ENCODE measurements at regions not wholly inside any gene's neighbourhood (a gene's known extent, or its start where the extent isn't known, plus 50 kb on each side); places are given as distances from the start of the nearest gene placed in this dataset.
A peak's percentile ranks its signal among the peaks of the same experiment; 100 is the strongest.
"Not testable (repeated sequence)": the region's sequence is repeated elsewhere in the genome, so short reads cannot be mapped to it uniquely, and the experiment has no call there.

DNA sequence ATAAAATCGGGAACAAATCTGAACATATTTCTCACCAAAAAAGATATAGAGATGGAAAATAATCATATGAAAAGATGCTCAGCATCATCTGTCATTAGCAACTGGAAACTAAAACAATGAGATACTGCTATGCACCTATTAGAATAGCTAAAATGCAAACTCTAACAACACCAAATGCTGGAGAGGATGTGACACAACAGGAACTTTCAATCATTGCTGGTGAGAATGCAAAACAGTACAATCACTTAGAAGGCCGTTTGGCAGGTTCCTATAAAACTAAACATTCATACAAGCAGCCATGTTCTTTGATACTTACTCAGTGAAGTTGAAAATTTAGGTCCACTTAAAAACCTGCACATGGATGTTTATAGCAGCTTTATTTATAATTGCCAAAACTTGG is 67.0 kb downstream of the FAM50B start:
- Histone ChIP-seq H3K4me1 (peaks cover 33% of the 10 kb centered on the region), H3K9me3 (no peaks in the 10 kb centered on the region), H3K36me3 (no peaks in the 10 kb centered on the region), H3K27me3 (no peaks in the 10 kb centered on the region), H3K4me3 (no peak overlapping the region), H3K27ac (no peak overlapping the region)
- intact Hi-C loops (cut with DNase I): no loop called here
- no peak for DNase-seq (ENCODE audit: extremely low spot score in 2 of 2)
- TF ChIP-seq POLR2A (IDR thresholded peaks at IDR 0.05): no peak
- no peak for TF ChIP-seq POLR2AphosphoS5 (IDR thresholded peaks at IDR 0.05; ENCODE audit: insufficient read depth in 1 of 2, low read depth in 1 of 2)
- TF ChIP-seq CTCF (IDR thresholded peaks at IDR 0.05): no peak

GRCh38 chr6:3916749-3917148 is 67.6 kb downstream of the FAM50B start:
- DNase-seq (ENCODE audit: extremely low spot score in 2 of 2); intact Hi-C loops (cut with DNase I); H3K27ac ChIP-seq; H3K4me3 ChIP-seq; H3K9me3 ChIP-seq; H3K36me3 ChIP-seq; H3K27me3 ChIP-seq: not testable (repeated sequence)
- peaks cover 28% of the 10 kb centered on the region for H3K4me1 ChIP-seq

DNA sequence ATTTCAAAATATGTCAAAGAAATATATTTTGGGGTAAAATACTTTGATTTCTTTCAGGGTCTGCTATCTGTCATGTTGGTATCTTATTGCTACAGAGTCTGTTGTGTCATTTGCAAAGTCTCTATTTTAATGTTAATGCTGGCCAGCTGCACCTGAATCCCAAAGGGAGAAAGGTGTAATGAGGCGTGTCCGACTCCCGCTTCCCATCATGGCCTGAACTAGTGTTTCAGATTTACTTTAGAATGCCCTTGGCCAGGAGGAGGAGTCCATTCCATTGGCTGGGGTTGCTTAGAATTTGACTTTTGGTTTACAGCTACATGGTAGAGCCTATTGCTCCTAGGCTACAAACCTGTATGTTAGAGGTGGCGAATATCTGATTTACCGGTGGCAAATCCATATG is 69.3 kb downstream of the FAM50B start:
- H3K4me1 ChIP-seq: peaks cover 10% of the 10 kb centered on the region
- H3K36me3 ChIP-seq: no peaks in the 10 kb centered on the region
- no peaks in the 10 kb centered on the region for H3K27me3 ChIP-seq
- no peak for DNase-seq (ENCODE audit: extremely low spot score in 2 of 2)
- TF ChIP-seq CTCF (IDR thresholded peaks at IDR 0.05): no peak
- no peak for TF ChIP-seq POLR2A (IDR thresholded peaks at IDR 0.05)
- TF ChIP-seq POLR2AphosphoS5 (IDR thresholded peaks at IDR 0.05; ENCODE audit: insufficient read depth in 1 of 2, low read depth in 1 of 2): no peak
- H3K4me3 ChIP-seq: no peak overlapping the region
- intact Hi-C loops (cut with DNase I): no loop called here
- no peak overlapping the region for H3K27ac ChIP-seq
- no peaks in the 10 kb centered on the region for H3K9me3 ChIP-seq

GRCh38 chr6:3919130-3919628 is 70.0 kb downstream of the FAM50B start:
- no peaks in the 10 kb centered on the region for H3K9me3 ChIP-seq
- H3K27me3 ChIP-seq: no peaks in the 10 kb centered on the region
- H3K27ac ChIP-seq: no peak overlapping the region
- peak in 1 of 2 donors; percentile 75 for DNase-seq (ENCODE audit: extremely low spot score in 2 of 2)
- TF ChIP-seq POLR2AphosphoS5 (IDR thresholded peaks at IDR 0.05; ENCODE audit: insufficient read depth in 1 of 2, low read depth in 1 of 2) (no peak), CTCF (IDR thresholded peaks at IDR 0.05) (no peak)
- no peak overlapping the region for H3K4me3 ChIP-seq
- intact Hi-C loops (cut with DNase I): no loop called here
- H3K4me1 ChIP-seq: peaks cover 3% of the 10 kb centered on the region
- H3K36me3 ChIP-seq: no peaks in the 10 kb centered on the region

- H3K27me3 ChIP-seq: no peaks in the 10 kb centered on the region
- intact Hi-C loops (cut with DNase I): no loop called here
- H3K4me1 ChIP-seq: no peaks in the 10 kb centered on the region
- no peaks in the 10 kb centered on the region for H3K36me3 ChIP-seq
- no peak for TF ChIP-seq POLR2A (IDR thresholded peaks at IDR 0.05)
- no peaks in the 10 kb centered on the region for H3K9me3 ChIP-seq
- H3K4me3 ChIP-seq: no peak overlapping the region
- no peak overlapping the region for H3K27ac ChIP-seq
- peak in 1 of 2 donors; percentile 60 for DNase-seq (ENCODE audit: extremely low spot score in 2 of 2)
Measured at GRCh38 chr6:3919849-3920248, 70.7 kb downstream of the FAM50B start.

- TF ChIP-seq POLR2A (IDR thresholded peaks at IDR 0.05) (no peak), CTCF (IDR thresholded peaks at IDR 0.05) (no peak), POLR2AphosphoS5 (IDR thresholded peaks at IDR 0.05; ENCODE audit: insufficient read depth in 1 of 2, low read depth in 1 of 2) (no peak)
- Histone ChIP-seq H3K4me3 (no peak overlapping the region), H3K4me1 (no peaks in the 10 kb centered on the region), H3K36me3 (no peaks in the 10 kb centered on the region), H3K27ac (no peak overlapping the region), H3K27me3 (no peaks in the 10 kb centered on the region), H3K9me3 (no peaks in the 10 kb centered on the region)
- intact Hi-C loops (cut with DNase I): no loop called here
- DNase-seq (ENCODE audit: extremely low spot score in 2 of 2): peak in 1 of 2 donors; percentile 29
Measured at GRCh38 chr6:3920321-3920720, 71.1 kb downstream of the FAM50B start.

Measured in vagina (tissue), 2 donors.